HG03354 (cell line): ENCODE measurements at regions not wholly inside any gene's neighbourhood (a gene's known extent, or its start where the extent isn't known, plus 50 kb on each side); places are given as distances from the start of the nearest gene placed in this dataset.
"Not testable (repeated sequence)": the region's sequence is repeated elsewhere in the genome, so short reads cannot be mapped to it uniquely, and the experiment has no call there.

Source experiments
- ATAC-seq: cut with Tn5 transposase; IDR thresholded peaks from one replicate; pipeline ENCODE4 v1.9.1; 2021; ENCODE audit warnings: mild to moderate bottlenecking; ENCODE audit not compliant: unreplicated experiment, poor library complexity, severe bottlenecking

DNA sequence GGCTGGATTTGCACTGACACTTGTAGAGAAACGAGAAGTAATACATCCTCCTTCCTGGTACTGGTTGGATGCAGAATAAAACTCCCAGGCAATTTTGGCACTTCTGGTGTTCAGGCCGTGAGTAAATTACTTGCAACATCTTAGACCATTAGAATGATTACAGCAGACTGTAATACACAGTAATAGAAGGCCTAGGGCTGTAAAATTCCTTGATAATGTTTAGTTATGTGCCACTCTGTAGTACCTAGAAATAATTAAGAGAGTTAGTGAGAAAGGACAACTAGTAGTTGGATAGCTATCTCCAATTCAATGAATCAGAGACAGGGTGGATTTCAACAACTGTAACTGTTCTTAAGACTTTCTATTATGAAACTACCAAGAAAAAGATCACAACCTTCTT lies 356.3 kb upstream of the SETBP1 start:
- ATAC-seq = no peak

DNA sequence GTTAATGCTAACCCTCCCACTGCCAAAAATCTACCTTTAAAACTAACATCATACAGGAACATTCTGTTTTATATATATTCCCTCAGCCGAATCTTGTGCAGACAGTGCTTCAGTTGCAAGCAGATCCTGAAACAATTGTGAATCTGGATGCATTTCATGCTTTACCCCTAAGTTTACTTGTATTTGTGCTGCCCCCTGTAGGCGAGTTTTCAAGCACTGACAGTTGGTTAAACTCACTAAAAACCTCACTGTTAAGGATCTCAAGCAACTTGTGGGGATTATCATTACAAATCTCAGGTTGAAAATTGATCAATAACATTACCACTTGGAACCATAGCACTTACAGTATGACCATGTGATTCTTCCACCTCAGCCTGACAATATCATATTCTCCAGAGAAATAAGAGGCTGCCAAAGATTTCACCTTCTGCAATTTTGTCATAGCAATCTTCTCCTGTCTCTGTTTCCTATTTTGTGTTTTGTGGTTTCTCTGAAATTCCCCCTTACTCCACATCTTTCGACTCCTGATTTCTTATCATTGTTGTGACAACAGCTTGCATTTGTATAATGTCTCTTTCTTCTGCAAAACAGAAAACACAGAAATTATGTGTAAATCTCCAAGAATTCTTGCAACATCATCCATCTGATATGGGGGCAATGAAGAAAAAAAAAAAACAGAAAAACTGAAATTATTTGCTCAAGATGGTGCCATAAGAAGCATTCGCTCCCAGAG lies 354.6 kb upstream of the SETBP1 start:
- ATAC-seq = no peak

DNA sequence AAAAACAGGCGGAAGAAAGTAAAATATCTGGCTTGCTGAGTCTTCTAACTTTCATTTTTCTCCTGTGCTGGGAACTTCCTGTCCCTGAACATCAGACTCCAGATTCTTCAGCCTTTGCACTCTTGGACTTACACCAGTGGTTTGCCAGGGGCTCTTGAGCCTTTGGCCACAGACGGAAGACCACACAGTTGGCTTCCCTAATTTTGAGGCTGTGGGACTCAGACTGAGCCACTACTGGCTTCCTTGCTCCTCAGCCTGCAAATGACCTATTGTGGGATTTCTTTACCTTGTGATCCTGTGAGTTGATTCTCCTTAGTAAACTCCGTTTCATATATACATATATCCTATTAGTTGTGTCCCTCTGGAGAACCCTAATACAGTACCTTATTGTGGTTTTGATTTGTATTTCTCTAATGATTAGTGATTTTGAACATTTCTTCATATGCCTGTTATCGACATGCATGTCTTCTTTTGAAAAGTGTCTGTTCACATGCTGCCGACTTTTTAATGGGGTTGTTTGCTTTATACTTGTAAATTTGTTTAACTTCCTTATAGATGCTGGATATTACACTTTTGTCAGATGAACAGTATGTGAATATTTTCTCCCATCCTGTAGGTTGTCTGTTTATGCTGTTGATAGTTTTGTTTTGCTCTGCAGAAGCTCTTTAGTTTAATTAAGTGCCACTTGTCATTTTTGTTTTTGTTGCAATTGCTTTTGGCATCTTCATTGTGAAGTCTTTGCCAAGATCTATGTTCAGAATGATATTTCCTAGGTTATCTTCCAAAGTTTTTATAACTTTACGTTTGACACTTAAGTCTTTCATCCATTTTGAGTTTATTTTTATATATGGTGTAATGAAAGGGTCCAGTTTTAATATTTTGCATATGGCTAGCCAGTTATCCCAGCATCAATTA lies 348.8 kb upstream of the SETBP1 start:
- no peak for ATAC-seq

DNA sequence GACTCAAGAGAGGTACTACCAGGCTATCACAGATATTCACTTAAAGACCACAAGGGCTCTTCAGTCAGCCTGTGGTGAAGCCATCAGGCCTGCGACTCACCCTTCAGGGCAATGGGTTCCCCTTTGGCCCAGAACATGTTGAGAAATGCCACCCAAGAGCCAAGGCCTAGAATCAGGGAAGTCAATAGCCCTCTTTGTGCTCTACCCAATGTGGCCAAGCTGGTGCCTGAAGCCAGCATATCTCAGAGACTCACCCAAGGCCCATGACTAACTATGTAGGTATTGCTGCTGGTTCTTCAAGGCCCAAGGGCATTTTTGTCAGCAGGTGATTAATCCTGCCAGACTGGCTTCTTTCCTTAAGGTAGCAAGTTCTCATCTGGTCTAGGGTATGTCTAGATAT lies 338.9 kb upstream of the SETBP1 start:
- no peak for ATAC-seq

DNA sequence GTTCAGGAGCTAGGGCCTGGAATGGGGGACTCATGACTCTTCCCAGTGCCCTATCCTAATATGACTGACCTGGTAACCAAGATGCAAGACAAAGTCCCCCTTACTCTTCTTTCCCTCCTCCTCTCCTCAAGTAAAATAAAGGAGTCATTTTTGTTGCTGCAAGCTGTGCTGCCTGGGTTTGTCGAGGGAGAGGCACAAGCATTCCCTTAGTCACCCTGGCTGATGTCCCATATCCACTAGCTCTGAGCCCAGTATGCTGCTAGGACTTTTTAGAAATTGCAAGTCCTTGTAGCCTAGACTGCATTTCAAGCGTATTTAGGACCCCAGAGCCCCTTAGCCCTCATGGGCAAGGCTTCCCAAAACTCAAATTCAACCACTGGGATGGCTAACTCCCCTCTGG lies 338.5 kb upstream of the SETBP1 start:
- no peak for ATAC-seq

DNA sequence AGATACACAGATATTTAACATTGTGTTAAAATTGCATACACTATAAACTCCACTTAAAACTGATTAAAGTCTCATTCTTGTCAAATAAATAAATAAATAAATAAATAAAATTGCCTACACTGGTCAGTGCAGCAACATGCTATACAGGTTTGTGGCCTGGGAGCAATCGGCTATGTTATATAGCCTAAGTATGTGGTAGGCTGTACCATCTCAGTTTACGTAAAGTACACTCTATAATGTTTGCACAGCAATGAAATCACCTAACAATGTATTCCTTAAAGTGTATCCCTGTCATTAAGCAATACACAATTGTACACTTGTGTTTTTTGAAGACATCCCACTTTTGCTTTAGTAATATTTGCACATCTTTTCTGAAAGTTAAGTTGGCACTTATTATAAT lies 337.7 kb upstream of the SETBP1 start:
- no peak for ATAC-seq

DNA sequence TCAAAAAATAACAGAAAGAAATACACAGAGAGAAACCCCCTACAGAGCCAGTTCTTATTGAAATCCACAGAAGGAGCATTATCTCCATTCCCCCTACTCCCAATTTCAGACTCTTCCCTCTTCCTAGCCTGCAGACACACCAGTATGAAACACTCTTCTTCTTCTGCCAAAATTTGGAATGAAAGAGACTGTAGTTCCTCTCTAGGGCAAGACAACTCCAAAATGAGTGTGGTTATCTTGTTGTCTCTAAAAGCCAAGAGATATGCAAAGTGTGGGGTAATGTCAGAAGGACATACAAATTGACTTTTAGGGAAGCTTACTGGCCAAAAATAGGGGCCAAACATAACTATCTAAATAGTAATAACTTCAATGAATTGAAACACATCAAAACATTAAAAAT lies 337.1 kb upstream of the SETBP1 start:
- no peak for ATAC-seq

DNA sequence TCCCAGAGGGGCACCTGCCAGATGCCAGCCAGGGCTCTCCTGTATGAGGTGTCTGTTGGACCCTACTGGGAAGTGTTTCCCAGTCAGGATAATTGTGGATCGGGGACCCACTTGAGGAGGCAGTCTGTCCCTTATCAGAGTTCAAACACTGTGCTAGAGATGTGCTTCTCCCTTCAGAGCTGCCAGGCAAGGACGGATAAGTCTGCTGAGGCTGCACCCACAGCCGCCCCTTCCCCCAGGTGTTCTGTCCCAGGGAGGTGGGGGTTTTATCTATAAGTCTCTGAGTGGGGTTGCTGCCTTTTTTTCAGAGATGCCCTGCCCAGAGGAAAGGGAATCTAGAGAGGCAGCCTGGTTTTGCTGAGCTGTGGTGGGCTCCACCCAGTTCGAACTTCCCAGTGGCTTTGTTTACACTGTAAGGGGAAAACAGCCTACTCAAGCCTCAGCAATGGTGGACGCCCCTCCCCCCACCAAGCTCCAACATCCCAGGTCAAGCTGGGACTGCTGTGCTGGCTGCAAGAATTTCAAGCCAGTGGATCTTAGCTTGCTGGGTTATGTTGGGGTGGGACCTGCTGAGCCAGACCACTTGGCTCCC lies 324.0 kb upstream of the SETBP1 start:
- ATAC-seq = no peak

DNA sequence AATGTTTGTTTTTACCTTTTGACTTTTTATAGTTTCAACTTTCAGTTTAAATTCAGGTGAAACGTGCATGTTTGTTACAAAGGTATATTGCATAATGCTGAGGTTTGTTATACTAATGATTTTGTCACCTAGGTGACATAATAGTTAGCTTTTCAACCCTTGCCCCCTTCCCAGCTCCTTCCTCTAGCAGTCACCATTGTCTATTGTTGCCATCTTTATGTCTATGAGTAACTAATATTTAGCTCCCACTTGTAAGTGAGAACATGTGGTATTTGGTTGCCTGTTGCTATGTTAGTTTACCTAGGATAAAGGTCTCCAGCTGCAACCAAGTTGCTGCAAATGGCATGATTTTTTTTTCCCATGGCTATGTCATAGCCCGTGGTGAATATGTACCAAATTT lies 322.3 kb upstream of the SETBP1 start:
- no peak for ATAC-seq

DNA sequence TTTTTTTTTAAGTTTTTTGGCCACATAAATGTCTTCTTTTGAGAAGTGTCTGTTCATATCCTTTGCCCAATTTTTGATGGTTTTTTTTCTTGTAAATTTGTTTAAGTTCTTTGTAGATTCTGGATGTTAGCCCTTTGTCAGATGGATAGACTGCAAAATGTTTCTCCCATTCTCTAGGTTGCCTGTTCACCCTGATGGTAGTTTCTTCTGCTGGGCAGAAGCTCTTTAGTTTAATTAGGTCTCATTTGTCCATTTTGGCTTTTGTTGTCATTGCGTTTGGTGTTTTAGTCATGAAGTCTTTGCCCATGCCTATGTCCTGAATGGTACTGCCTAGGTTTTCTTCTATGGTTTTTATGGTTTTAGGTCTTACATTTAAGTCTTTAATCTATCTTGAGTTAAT lies 320.9 kb upstream of the SETBP1 start:
- ATAC-seq = not testable (repeated sequence)

DNA sequence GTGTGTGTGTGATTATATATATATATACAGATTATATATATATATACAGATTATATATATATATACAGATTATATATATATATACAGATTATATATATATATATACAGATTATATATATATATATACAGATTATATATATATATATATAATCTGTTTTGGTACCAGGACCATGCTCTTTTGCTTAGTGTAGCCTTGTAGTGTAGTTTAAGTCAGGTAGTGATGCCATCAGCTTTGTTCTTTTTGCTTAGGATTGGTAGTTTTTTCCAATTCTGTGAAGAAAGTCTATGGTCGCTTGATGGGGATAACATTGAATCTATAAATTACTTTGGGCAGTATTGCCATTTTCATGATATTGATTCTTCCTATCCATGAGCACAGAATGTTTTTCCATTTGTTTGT lies 318.5 kb upstream of the SETBP1 start:
- not testable (repeated sequence) for ATAC-seq

DNA sequence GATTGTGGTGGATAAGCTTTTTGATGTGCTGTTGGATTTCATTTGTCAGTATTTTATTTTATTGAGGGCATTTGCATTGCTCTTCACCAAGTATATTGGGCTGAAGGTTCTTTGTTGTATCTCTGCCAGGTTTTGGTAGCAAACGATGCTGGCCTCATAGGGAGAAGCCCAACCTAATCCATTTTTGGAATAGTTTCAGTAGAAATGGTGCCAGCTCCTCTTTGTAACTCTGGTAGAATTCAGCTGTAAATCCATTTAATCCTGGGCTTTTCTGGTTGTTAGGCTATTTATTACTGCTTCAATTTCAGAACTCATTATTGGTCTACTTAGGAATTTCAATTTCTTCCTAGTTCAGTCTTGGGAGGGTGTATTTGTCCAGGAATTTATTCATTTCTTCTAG lies 309.8 kb upstream of the SETBP1 start:
- no peak for ATAC-seq

DNA sequence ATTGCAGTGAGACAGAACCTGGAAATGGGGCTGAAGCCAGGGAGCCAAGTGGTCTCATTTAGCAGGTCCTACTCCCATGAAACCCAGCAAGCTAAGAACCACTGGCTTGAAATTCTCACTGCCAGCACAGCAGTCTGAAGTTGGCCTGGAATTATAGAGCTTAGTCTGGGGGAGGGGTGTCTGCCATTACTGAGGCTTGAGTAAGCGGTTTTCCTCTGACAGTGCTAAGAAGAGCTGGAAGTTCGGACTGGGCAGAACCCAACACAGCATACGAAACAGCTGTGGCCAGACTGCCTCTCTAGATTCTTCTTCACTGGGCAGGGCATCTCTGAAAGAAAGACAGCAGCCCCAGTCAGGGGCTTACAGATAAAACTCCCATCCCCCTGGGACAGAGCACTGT lies 305.7 kb upstream of the SETBP1 start:
- no peak for ATAC-seq

DNA sequence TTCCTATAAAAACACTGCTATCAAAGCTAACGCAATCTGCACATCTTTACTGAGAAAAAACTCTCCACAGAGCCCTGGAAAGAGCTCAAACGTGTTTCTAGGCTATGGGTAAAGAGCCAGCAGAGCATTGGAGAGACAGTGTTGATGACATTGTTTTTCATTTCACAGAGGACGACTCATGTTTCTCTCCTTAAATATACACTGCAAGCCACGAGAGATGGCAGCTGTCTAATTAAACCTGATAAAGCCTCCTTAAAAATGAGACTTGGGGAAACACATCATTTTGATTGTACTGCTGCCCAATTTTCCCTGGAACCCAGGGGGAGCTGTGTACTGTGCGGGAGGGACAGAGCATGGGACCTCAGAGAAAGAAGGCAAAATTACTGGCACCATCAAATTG lies 294.3 kb upstream of the SETBP1 start:
- ATAC-seq = no peak

DNA sequence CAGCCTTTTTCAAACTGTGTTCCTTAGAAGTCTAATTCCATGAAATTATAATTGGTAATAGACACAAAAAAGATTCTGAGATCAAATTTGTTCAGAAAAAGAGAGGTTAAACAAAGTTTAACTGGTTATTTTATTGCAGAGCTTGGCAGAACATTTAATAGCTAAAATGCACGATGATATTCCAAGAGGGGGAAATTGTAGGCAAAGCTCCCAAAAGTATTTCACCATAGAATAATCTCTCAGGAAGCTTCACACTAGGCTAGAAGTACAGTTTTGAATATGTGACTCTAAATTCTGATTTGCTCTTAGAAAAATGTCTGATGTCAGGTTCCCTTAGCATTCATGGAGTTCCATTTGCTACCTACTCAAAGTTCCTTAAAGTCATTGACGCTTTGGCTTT lies 292.4 kb upstream of the SETBP1 start:
- no peak for ATAC-seq

DNA sequence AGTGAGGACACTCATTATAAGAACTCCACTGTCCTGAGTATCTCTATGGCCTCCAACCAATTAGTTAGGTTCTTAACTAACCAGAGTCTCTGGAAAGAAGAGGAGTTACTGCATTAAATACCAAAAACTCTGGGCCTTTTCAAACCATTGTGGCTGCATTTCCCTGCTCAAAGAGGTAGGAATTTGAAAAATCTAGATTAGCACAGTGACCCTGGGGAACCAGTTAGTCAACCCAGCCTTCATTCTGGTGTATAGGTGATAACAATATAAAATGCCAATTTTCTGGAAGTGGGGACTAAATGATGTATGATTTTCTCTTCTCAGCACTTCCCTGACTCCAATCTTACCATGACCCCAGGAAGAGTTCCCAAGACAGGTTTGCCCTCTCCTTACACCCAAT lies 287.8 kb upstream of the SETBP1 start:
- ATAC-seq = no peak

DNA sequence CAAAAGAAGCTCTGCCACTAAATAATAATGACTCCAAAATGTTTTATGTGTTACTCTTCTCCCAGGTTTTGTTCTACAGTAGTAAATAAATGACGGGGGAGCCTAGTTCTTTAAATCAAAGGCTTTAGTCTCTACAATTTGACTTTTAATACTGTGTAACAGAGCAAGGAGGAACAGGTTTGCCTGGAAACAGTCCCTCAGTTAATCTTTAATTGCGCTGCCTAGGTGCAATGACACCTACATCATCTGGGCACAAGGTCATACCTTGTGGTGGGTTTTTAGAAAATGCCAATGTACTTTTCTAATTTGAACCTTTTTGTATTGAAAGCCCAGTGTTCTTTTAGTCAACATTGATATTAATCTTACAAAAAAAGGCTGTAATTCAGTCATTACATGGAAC lies 287.3 kb upstream of the SETBP1 start:
- no peak for ATAC-seq

DNA sequence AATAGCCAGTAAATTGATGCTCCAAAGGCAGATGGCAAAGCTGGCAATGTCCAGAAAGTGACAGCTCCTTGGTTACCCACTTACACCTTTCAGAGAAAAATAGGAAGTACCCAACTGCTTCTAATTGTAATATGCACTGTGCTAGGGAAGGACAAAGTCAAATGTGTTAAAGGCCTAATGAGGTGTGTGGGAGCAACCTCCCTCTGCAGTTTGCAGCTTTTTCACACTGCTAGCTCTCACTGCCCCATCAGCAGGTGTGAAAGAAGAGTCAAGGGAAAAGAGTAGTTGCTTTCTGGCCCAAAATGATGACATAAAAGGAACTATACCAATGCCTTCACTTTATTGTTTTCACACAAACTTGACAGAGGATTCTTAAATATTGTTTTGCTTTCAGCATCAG lies 284.1 kb upstream of the SETBP1 start:
- no peak for ATAC-seq

DNA sequence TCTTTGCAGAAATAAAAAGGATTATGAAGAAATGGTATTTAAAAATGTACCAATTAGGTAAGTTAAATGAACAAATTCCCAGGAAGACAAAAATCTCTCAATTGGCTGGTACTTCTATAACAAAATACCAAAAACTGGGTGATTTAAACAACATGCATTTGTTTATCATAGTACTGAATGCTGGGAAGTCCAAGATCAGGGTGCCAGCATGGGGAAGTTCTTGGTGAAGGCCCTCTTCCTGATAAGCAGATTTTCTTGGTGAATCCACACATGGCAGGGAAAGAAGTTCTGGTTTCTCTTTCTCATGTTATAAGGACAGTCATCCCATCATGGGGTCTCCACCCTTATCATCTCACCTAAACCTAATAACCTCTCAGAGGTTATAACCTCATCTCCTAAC lies 271.6 kb upstream of the SETBP1 start:
- ATAC-seq = no peak

DNA sequence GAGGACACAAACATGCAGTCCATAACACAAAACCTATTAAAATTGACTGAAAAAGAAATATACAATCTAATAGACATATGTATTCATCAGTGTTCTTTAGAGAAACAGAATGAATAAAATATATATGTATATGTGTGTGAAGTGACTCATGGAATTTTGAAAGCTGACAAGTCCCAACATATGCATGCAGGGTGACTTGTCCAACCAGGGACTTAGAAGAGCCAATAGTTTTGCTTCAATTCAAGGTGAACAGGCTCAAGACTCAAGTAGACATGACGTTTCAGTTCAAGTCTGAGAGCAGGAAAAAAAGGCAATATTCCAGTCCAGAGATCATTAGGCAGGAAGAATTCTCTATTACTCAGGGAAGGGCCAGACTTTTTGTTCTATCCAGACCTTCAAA lies 271.2 kb upstream of the SETBP1 start:
- ATAC-seq = no peak

DNA sequence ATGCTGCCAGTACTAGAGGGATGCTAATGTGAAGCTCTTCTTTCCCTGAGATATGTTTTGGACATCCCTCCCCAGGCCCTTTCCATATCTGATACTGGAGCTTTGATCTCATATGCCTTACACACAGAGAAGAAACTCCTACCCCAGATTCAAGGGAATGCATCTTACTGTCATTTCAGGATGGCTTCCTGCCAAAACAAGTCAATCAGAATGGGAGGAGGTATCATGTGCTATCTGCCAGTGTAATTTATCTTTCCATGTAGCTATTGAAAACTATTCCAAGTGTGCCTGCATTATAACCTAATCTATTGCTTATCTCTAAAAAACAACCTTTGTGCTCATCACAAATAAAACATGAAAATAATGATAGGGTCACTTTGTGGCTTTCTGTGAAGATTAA lies 269.9 kb upstream of the SETBP1 start:
- ATAC-seq = no peak
